ENCODE measurements at regions not wholly inside any gene's neighbourhood (a gene's known extent, or its start where the extent isn't known, plus 50 kb on each side); places are given as distances from the start of the nearest gene placed in this dataset.

GRCh38 chr7:53246957-53247356, 211.5 kb downstream of the POM121L12 start:
- TF ChIP-seq CTCF (IDR thresholded peaks at IDR 0.05) (no peak), EP300 (IDR thresholded peaks at IDR 0.05) (no peak)
